ENCODE measurements at regions not wholly inside any gene's neighbourhood (a gene's known extent, or its start where the extent isn't known, plus 50 kb on each side); places are given as distances from the start of the nearest gene placed in this dataset.
"Not testable (repeated sequence)": the region's sequence is repeated elsewhere in the genome, so short reads cannot be mapped to it uniquely, and the experiment has no call there.

DNA sequence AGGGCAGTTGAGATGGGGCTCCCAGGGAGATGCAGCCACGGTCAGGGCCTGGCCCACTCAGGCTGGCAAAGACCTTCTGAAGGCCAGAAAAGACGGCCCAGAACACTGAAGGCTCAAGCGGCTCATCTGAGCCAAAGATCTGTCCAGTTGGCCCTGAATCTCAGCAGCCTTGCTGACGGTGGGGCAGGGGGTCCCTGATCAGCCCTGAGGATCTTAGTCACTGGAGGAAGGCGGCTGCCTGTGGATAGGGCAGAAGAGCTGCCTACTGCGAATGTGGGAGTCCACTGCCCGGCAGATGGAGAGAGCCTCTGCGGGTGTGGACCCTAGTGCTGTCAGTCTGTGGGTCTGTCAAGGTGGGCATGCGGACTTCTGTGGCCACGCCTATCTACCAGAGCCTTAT is 1738.2 kb downstream of the TP53TG3F start:
- no peak for DNase-seq

DNA sequence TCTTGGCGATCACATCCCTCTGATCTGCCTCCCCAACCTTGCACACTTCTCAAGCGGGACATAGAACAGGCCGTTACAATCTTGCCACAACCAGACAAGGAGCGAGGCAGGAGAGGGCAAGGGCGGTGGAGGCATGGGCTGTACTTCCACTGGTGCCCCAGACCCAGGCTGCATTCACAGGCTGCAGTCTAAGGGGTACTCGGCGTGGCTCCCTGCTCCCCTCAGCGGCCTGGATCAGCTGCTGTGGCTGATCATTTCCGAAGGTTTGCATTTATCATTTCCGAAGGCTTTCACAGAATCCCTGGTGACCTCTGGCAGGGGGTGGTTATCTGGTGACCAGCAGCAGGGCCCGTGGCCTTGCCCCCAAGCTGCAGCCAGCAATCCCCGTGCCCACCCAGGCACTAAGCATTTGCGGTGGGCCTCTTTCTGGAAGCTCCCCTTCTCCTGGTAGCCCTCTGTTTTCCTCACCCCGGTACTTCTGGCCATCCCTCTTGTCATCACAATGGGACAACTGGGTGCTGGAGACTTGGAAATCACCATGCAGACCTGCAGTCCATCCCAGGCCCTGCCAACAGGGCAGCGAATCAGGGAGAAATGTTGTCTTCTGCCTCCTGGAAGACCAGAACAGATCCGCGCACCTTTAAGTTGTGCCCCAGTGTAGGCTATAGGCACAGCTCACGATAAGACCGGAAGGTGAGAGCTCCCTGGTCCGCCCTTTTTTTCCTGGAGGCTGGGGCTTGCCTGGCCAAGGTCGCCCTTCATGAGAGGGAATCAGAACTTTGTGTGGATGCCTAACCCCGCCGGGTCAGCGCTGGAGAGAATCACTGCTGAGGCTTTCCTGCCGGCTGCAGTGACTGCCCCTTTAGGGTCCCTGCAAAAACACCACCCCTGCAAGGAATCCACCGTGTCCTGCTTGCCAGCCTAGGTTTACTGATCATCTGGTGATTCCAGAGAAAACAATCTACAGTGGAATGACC is 1739.1 kb downstream of the TP53TG3F start:
- DNase-seq, result no peak

DNA sequence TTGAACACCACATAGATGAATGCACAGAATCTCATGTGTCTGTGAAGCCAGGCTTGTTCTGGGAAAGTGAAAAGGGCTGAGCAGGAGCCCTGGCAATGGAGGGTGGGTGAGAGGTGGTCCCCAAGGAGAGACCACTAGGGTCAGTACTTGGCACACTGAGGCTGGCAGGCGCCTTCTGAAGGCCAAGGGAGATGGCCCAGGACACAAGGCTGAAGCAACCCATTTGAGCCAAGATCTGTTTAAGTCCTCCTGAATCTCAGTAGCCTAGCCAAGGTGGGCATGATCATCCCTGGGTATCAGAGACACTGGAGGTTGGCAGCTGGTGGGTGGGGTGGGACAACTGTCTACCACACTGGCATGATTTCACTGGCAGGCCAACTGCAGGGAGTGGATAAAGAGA is 1741.2 kb downstream of the TP53TG3F start:
- no peak for DNase-seq

DNA sequence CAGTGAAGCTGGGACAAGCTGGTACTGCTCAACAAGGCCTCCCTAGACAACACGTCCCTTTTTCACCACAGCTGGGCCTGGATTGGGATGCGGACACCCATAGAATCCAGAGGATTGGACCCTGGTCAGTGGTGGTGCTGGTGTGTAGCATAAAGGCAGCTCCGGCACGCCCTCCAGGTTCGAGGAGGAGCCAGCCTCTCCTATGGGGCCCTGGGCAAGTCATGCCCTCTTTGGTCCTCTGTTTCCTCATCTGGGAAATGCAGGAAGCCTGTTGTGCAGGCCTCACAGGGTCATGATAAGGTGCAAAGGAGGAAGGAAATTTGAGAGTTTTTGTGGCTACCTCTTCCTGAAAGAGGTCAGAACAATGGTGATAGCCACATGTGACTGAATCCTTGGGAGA is 1741.7 kb downstream of the TP53TG3F start:
- DNase-seq, result no peak

DNA sequence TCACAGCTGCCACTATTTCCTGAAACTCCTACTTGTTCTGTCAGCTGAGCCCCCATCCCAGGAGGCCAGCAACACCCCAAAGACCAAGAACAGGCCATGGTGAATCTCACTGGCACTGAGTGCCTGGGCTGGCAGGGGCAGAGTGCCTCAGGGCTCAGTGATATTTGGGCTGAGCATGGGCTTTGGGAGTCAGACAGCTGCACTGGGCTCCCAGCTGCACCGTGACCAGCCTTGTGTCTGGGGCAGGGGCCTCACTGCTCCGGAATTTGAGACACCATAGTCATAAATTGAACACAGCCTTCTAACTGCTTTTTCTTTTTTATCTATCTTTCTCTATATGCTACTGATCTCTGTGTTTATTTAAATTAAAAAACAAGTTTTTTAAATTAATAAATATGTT is 1744.2 kb downstream of the TP53TG3F start:
- no peak for DNase-seq

DNA sequence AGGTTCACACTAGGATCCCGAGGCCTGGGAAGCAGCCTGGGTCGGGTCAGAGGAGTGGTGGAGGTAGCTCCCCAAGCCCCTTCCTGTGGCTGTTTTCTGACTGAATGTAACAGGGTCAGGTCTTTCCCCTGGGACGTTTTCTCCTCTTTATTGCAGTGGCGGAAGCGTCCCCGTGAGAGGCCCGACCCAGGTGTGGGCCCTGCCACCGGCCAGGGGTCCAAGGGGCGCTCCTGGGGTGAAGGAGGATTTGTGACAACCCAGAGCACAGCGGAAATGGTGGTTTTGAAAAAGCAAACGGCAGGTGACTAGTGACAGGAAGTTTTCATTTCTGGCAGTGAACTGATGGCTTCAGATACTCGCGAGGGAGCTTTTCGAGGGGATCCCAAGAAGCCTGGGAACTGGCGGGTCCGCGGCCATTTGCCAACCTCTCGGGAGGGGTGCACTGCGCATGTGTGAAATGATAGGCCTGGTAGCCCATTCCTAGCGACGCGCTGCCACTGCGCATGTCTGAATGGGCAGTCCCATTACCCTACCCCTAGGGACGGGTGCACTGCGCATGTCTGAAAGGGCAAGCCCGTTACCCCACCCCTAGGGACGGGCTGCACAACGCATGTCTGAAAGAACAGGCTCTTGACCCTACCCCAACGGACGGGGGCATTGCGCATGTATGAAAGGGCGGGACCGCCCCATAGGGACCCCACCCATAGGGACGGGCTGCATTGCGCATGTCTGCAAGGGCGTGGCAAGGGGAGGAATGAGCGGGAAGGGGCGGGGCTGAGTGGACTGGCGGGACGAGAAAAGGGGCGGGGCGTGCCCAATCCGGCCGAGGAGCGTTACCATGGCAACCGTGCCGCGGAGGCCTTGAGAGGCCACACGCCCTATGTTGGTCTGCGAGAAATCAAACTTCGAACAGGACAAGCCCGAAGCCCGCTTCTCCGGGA is 1747.9 kb downstream of the TP53TG3F start:
- DNase-seq, result no peak

DNA sequence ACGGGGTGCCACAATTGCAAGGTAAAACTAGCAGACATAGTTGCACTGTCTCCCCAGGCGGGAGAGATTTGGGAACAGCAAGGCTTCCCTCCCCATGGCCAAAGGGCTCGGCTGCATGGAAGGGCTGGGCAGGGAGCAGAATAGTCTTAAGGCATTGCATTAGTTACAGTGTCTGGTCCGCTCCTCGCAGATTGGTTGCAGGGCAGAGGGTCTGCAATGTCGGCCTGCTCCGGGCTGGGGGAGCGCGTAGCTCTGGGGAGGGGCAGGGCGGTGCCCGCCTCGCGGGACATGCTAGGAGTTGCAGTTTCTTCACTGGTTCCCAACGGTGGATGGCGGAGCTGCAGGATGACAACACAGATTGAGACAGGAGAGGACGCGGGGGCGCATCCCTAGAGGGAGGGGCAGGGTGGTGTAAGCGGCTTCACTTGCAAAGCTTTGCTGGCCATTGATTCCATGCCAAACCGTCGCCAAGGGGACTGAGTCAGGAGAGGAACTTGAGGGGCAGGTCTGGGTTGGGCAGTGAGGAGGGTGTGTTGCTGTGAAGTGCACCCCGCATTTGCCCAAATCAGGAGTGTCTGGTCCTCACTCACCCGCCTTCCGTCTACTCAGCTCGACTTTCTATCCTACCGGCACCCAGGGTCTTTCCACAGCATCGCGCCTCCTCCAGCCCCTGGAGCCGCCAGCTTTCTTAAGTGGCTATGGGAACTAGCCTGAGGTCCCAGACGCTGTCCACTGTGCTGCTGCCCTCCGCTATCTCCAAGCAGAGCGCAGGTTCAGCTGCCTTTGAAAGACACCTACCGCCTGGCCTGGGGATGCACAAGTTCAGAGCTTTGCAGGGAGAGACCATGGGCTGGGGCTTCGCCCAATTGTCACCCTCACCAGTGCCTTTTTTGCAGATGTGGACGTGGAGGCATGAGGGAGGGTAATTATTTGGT is 1748.9 kb downstream of the TP53TG3F start:
- DNase-seq, result no peak

- no peak for DNase-seq
These were observed 1751.4 kb downstream of the TP53TG3F start for GRCh38 chr16:35210681-35211433.

DNA sequence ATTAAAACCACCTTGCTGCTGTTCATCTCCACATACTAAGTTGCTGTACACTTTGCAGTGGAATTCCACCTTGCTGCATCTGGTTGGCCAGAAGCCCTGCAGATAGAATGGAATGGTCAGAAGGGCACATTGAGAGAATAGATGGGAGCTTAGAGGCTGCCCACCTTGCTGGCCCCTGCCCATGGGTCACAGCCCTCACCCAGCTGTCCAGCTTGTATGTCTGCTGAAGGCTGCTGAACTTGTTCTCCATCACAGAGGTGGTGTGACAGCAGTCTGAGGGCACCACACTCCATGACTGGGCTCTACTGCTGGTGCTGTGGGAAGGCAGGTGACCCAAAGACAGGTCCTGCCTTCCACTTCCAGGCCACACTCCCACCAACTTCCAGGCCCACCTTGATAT is 1755.4 kb downstream of the TP53TG3F start:
- no peak for DNase-seq

- DNase-seq, result no peak
These were observed 1755.9 kb downstream of the TP53TG3F start for GRCh38 chr16:35215287-35215686.

DNA sequence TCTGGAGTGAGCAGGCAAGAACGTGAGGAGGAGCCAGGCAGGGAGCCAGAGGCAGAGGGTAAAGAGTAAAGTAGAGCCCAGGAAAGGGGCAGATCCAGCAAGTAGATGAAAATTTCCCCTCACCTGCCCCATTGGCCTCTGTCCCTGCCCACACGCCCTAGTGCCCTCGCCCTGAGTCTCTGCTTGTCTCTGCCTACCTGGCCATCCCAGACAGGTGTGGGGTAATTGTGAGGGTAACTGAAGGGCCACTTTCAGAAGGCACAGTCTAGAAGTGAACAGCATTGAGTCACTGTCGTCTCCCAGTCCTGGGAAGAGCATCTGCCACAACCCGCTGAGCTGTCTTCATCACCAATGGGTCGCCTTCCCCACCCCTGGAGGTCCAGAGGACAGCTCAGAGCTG is 1756.8 kb downstream of the TP53TG3F start:
- not testable (repeated sequence) for DNase-seq

- no peak for DNase-seq
These were observed 1762.2 kb downstream of the TP53TG3F start for GRCh38 chr16:35221482-35222185.

DNA sequence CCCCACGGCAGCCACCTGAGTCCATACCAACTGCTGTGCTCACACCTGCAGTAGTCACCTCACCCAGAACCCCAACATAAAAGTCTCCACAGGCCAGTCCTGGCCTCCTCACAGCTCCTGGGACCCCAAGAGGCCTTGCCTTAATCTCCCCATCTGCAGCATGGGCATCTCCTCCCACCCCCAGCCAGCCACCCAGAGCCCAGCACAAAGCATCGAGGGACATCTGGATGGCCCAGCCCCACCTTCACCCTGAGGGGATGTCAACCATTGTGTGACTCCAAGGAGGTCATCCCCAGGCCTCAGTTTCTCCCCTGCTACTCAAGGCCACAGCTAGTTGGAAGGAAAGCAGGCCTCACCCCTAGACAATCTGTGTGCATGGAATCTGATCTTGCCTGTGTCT is 1775.3 kb downstream of the TP53TG3F start:
- no peak for DNase-seq

DNA sequence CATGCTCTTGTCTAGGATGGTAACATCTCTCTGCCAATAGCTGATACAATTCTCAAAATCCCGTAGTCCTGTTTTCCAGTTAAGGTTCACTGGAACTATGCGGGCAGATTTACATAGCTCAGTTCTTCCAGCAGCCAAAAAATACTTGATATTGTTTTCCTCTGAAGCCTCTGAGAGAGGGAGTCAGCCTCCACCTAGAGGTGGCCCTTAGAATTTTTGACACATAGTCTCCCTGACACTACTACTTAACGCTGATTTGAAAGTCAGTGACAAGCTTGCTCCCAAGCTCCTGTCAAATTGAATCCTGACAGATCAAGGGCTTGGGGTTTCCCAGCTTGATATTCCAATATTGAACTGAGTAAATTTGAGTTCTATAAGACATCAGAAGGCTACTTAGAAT is 1780.1 kb downstream of the TP53TG3F start:
- DNase-seq, result no peak

- DNase-seq, result no peak
These were observed 1789.6 kb downstream of the TP53TG3F start for GRCh38 chr16:35249051-35249450.

GRCh38 chr16:35252356-35252936 is 1793.0 kb downstream of the TP53TG3F start:
- DNase-seq, result no peak

DNA sequence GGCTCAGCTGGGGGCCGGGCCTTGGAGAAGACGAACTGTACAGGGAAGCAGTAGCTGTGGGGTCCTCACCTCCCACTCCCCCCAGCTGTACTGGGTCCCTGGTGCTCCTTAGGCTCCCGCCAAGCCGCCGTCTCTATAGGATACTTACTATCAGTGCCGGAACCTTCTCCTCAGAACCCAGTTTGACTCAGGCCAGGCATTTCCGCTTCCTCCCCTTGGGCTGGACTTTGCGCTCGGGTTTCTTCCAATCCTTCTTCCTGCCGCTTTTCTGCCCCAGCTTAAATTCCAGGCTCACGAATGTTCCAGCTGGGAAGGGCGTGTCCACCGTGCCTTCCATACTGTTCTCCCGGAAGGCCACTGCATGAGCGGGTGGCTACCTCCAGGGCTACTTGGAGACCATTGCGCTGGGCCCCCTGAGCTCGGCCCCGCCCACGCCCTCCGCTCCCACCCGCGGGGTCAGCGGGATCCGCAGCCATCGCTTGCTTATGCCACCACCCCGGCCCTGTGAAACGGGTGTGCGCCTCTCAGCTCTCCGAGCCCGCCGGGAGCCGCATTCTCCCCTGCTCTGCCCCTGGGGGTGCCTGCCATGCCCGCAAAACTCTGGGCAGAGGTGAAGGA is 1795.9 kb downstream of the TP53TG3F start:
- DNase-seq, result no peak

DNA sequence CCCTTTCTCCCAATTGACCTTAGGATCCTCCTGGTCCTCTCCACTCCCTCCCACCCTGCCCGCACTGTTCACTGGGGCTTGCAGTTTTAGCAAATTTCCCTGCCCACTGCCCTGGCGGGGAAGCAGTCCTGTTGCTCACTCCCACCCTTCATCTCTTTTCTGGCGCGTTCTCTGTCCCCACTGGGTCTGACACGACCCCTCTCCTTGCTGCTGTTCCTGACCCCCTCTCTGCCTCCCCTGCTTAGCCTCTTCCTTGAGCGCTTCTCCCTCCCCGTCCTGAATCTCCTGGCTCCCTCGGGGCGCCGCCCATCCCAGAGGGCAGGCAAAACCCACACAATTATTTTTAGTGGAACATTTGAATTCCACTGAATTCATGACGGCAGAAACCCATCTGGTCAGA is 1796.4 kb downstream of the TP53TG3F start:
- no peak for DNase-seq

DNA sequence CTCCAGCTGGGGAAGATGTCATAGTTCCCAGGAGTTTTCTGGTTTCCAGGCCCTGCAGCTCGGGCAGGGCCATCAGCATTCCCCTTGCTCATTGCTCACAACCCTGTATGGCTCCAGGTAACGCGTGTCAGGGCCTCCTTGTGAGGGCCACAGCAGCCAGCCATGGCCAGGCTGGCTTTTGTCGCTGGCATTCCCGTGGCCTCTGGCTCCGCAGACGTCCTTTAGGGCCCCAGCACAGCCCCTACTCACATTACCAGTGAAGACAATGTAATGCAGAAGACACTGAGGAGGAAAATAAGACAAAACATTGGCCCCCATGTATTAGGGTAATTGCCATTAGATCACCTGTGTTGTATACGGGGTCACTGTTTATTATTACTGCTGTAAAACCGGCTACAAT is 1799.0 kb downstream of the TP53TG3F start:
- DNase-seq, result no peak

DNA sequence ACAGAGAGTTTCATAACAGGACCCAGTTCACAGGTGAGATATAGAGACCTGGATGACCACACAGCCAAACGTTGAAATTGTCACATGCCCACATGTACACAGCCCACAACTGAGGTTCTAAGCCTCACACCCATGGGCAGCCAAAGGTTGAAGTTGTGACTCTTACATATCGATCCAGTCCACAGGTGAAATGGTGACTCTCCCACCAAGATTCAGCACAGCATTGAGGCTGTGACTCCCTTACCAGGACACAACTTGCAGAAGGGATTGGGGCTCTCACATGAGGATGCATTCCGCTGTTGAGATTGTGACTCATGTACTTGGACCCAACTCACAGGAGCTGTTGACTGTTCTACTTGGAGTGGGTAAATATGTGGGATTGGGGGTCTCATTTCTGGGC is 1836.4 kb downstream of the TP53TG3F start:
- no peak for DNase-seq
